NB4 (cell line): ENCODE measurements at regions not wholly inside any gene's neighbourhood (a gene's known extent, or its start where the extent isn't known, plus 50 kb on each side); places are given as distances from the start of the nearest gene placed in this dataset.
A peak's percentile ranks its signal among the peaks of the same experiment; 100 is the strongest.

Source experiments
- DNase-seq: peaks from one replicate; pipeline ENCODE4 v3.0.0; 2010; ENCODE audit warnings: low read depth
- H3K4me3 ChIP-seq: one replicate; pipeline ENCODE4 v1.5.1; 2011; ENCODE audit warnings: mild to moderate bottlenecking, low read depth, low read length, moderate library complexity
- CTCF ChIP-seq: IDR thresholded peaks from one replicate; pipeline ENCODE4 v1.5.1; 2012; ENCODE audit warnings: low read depth, low read length
- MAX ChIP-seq: IDR thresholded peaks from 2 replicates; pipeline ENCODE4 v1.6.1; 2011; ENCODE audit warnings: low read depth, low read length
- MYC ChIP-seq: IDR thresholded peaks from 2 replicates; pipeline ENCODE4 v1.6.1; 2011; ENCODE audit warnings: low read depth, low read length
- POLR2A ChIP-seq: IDR thresholded peaks from 2 replicates; pipeline ENCODE4 v1.6.1; 2011; ENCODE audit warnings: mild to moderate bottlenecking; ENCODE audit not compliant: insufficient read length; ENCODE audit errors: extremely low read depth

- peak; percentile 57 for DNase-seq
- H3K4me3 ChIP-seq, result no peak overlapping the region
- no peak for TF ChIP-seq POLR2A
- TF ChIP-seq CTCF, result peak; percentile 75
Observed at GRCh38 chr5:39547553-39548154, 122.9 kb upstream of the DAB2 start.

GRCh38 chr5:39544941-39545340, 120.2 kb upstream of the DAB2 start:
- TF ChIP-seq MAX, result no peak
- TF ChIP-seq POLR2A, result no peak
- TF ChIP-seq CTCF, result no peak
- TF ChIP-seq MYC, result no peak
- DNase-seq, result no peak
- no peak overlapping the region for H3K4me3 ChIP-seq

GRCh38 chr5:39543335-39543734, 118.6 kb upstream of the DAB2 start:
- TF ChIP-seq MAX (no peak), POLR2A (no peak), CTCF (no peak), MYC (no peak)
- DNase-seq, result no peak
- no peak overlapping the region for H3K4me3 ChIP-seq

DNA sequence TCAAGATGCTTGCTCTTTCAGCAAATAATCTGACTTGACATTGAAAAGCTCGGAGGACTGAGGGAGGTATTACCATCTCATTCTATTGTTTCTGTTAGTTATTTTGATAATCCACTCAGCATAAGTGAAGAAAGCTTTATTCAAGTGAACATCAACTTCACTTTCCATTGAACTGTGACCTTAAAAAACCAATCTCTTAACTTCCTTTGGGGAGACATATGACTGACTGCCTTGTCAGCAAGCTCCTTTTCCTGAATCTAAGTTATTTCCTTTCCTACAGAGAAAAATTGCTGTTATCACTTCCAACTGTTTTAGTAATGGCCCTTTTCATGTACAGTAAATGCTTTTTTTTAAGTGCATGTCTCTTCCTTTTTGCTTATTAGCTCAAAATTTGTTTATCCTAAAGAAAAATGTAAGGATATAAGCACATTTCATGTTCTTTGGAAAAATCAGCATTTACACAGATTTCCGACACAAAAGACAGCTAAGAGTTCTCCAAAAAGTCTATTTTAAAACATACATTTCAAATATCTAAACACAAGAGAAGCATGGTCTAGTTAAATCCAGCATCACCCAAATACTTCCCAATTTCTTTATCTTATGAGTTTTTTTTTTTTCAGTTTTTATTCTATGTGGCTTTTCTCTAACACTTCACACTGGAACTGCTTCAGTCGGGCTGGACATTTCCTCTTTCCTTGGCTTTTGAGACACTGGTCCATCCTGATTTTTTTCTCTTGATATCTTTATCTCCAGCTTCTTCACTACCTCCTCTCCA, 117.9 kb upstream of the DAB2 start:
- no peak for TF ChIP-seq POLR2A
- no peak for TF ChIP-seq CTCF
- TF ChIP-seq MYC, result no peak
- no peak for TF ChIP-seq MAX
- DNase-seq, result no peak

DNA sequence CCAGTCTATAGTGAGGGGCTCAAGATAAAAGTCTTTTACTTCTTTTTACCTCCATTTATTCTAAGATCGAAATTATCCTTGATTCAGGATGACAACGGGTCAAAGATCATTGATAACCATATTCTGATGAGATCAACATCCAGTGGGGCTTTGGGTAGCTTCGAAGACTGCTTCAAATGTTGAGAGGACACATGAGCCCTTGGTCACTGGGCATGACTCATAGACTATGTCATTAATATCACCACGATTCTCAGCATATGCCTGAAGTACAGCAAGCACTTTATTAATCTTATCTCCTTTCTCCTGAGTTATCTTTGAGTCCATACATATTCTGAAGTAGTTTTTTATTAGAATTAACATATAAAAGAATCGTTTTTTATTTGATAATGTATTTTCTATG, 117.1 kb upstream of the DAB2 start:
- TF ChIP-seq MYC (no peak), MAX (no peak), CTCF (no peak), POLR2A (no peak)
- H3K4me3 ChIP-seq, result no peak overlapping the region
- no peak for DNase-seq

More for the DNA sequence above, 117.9 kb upstream of the DAB2 start:
- H3K4me3 ChIP-seq, result no peak overlapping the region
